NCI-H128 (cell line): ENCODE measurements at regions not wholly inside any gene's neighbourhood (a gene's known extent, or its start where the extent isn't known, plus 50 kb on each side); places are given as distances from the start of the nearest gene placed in this dataset.

ENCODE experiments used
- DNase-seq: peaks from one replicate; lab custom pipeline; 2025; ENCODE audit not compliant: unreplicated experiment; lab: John Stamatoyannopoulos, UW

DNA sequence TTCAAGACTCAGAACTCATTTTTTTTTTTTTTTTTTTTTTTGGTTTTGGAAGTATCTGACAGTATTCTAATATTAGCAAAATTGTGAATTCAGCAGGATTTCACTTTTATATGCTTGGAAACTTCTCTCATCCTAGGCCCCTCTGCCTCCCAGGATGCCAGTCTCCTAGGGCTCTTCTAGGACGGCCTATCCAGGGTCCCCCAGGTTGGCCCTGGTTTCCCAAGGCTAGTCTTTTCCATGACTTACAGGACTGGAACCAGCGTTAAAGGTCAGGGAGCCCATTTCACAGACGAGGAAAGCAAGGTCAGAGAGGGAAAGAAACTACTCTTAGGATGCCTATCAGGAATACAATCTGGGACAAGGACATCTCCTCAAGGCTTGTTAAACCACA, 412.5 kb downstream of the PTPRU start:
- DNase-seq: no peak

DNA sequence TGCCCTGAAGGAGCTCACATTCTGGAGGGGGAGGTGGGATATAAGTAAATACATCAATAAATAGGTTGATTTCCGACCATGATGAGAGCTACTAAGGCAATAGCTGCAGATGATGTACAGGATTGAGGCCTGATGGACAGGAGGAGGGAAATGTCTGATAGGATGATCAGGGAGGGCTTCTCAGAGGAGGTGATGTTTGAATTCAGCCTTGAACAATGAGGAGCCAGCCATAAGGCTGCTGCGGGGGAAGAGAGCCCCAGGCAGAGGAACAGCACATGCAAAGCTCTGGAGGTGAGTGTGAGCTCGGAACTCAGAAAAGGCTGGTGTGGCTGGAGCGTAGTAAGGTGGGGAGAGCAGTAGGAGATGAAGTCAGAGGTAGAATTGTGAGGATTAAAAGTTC, 411.7 kb downstream of the PTPRU start:
- DNase-seq: no peak

DNA sequence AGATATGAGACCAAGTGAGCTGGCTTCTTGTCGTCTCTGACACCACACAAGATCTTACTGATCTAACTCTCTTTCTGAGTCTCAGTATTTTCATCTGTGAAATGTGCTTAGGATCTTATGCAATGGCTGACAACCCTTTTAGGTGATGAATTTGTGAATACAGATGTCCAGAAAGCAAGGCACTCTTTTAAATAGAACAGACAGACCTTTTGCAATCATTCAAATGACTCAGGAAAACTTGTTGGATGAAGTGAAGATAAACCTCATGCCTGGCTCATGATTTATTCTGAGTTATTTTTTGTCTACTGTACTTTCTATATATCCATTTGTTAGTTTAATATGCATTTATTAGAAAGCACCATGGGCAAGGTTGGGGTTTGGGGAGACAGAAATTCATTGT, 411.3 kb downstream of the PTPRU start:
- DNase-seq: no peak

DNA sequence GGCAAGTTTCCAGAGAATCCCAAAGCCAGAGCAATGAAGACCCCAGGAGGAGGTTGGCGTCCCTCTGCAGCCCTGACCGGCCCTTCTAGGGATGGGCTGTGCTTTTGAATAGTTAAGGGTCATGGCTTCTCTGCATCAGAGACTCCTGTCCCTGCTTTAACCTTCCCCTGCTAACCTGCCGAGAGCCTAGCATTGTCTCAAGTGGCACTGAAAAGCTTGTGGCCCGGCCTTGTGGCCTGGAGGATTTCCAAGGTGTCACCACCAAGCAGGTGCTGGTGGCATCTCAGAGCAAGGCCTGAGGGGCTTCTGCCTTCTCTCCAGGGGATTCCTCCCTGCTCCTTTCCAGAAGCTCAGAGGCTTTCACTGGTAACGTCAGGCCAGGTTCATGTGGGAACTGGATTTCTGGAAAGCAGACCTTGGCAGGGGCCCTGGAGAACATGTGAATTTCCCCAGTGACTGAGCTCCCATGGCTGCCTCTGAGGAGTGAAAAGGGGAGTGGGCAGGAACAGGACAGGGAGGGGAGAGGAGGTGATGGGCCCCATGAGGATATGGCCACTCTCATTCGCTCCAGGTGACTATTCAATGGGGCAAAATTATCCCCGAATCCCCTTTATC, 409.9 kb downstream of the PTPRU start:
- DNase-seq: no peak

DNA sequence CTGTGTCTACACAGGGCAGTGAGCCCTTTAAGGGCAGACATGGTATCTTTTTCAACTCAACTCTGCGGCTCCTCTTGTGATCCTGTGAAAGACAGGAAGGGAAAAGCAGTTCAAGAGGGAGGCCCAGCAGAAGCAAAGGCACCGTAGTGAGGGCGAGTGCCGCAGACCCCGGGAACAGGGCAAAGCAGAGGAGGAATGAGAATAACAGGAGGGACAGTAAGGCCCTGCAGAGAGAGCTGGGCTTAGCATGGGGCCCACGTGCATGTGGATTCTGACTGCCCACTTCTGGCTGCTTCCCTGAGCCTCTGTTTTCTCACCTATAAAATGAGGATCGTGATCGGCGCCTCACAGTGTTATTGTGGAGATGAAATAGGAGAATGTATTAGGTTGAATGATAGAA, 409.3 kb downstream of the PTPRU start:
- no peak for DNase-seq

DNA sequence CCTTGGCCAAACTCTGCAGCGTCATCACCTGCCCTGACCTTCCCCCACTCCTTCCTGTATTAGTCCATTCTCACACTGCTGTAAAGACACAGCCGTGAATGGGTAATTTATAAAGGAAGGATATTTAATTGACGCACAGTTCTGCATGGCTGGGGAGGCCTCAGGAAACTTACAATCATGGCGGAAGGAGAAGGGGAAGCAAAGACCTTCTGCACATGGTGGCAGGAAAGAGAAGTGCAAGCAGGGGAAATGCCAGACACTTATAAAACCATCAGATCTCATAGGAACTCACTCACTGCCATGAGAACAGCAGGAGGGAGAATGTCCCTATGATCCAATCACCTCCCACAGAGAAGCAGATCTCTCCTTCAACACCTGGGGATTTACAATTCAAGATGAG, 408.5 kb downstream of the PTPRU start:
- no peak for DNase-seq

DNA sequence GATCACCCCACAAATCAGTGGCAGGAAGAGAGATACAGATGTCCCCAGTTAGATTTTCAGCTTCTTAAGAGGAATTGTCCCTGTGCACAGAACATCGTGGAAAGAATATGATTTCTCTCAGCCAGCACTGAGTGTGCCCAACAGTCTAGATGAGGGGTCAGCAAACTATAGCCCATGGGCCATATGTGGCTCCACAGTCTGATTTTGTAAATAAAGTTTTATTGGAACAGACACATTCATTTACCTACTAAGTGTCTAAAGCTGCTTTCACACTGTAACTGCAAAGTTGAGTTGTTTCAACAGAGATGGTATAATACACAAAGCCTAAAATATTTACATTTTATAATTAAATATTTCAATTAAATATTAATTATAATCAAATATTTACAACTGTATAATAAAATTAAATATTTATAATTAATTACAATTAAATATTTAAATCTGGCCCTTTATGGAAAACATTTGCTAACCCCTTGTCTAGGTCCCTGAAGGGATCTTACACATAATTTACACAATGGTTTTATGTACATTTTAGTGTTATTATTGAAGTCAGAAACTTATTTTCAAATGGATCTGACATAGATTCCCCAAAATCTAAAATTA, 407.6 kb downstream of the PTPRU start:
- DNase-seq: no peak

DNA sequence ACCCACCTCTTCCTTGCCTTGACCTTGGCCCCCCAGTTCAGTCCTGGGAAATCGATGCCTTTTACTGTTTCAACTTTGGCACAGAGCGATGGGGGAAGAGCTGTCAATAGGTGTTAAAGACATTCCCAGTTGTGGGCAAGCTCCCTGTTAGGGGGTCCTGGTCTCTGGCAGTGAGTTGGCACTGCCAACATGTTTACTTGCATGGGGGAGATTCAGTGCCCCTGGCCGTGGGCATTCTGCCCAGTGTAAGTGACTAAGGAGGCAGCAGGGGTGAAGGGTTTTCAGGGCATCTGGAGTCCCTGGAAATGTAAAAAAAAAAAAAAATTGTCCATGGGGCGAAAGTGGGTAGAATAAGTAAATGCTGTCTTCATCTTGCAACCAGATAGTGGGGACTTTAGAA, 407.0 kb downstream of the PTPRU start:
- DNase-seq: no peak

DNA sequence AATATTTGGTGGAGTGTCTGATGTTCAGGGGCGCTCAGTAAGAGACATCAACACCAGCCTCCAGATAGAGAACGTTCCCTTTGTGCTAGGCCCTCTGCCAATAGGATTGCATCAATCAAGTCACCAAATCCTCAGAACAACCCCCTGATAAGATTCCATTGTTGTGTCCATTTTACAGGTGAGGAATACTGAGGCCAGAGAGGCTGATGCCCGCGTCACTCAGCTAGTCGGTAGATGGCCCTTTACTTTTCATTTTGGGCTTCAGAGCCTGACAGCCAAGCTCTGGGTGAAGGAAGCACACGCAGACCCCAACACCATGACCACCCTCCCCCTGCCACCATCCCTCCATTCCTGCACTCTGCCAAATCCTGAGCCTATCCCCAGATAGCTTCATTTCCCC, 406.2 kb downstream of the PTPRU start:
- no peak for DNase-seq

DNA sequence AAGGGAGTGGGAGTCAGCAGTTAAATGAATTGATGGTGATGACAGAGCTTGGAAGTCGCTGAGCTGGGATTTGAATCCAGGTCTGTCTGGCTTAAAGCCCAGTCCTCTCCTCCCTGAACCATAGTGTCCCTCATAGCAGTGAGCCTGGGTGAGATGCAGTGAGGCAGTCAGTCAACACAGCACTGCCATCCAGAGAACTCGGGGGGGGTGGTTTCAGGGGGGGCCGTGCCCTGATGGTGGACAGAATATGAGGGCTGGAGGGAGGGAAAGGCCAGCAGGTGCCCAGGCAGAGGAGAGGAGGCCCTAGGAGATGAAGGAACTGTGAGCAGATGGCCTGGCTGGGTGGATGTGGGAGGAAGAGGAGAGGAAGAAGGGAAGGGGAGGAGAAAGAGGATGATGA, 405.6 kb downstream of the PTPRU start:
- DNase-seq: no peak

DNA sequence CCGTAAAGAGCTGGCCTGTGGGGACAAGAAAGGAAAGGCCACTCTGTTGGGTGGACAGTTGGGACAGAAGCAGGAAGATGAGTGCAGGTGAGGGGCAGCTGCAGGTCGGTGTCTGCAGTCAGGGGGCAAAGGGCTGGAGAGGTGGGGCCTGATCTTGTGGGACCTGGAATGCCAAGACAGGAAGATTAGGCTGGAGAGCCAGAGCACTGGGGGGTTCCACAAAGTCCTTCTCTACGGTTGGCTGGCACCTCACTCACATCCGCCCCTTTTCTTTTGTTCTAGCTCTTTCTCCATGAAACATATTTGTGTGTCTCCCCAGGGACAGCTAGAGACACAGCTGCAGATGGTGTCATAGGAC, 404.1 kb downstream of the PTPRU start:
- DNase-seq: no peak

DNA sequence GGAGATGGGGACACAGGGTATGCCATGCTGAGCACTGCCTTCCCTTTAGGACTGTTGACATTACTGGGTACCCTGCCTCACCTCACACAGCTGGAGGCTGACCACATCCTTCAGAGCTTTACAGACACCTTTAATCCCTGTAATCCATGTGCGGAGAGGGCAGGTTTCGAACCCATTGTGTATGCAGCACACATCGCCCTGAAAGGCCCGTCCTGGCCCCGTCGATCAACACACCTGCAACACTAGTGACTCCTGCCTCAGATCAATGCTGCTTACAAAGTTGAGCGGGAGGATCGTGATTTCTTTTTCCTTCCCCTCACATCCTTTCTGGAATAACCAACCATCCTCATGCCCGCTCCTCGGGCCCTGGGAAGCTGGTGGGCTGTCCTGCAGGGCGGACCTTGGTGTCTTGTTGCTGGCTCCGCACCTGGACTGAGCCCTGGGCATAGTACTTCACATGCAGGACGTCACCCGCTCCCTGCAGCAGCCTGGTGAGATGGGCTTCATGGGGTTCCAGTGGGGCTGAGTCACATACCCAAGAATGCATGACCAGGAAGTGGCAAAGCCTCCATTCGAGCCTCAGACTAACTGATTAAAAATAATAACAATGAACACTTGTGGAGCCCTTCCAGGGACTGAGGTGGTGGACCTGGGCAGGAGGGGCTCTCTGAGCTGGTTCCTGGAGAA, 403.6 kb downstream of the PTPRU start:
- no peak for DNase-seq

DNA sequence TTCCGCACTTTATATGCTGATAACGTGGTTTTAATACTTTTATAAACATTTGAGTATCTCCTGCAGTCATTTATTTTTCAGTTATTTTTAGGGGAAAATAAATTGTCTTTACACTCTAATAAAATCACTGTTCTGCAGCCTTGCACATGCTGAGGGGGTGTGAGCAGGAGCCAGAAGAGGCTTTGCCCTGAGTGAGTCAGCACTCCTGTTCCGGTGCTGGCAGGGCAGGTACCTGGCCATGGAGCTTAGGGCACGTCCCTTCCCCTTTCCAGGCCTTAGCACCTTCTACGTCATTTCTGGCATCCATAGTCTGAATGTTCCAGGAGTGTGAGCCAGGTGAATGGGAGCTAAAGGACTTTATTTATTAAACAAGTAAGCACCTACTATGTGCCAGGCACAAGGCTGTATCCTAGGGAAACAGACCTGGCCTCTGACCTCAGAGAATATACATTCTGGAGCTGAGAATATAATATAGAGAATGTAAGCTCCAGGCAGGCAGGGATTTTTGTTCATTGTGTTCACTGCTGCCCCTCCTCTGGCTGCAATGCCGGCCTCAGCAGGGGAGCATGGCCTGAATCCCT, 402.9 kb downstream of the PTPRU start:
- DNase-seq: no peak

DNA sequence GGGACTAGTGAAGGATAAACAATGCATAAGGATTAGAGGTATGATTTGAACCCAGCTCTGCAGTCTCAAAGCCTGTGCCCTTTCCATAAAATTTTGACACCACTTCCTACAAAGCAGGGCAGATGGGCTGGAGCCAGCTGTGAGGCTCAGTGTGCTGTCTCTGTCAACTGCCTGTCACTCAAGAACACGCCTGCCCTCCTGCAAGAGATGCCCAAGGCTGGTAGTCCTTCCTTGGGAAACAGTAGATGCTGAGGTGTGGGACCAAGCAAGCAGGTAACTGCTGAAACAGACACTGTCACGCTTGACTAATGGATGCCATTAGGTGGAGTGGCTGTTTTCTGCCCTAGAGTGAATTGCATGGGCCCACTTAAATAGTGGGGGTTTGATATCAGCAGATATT, 402.0 kb downstream of the PTPRU start:
- DNase-seq: no peak

DNA sequence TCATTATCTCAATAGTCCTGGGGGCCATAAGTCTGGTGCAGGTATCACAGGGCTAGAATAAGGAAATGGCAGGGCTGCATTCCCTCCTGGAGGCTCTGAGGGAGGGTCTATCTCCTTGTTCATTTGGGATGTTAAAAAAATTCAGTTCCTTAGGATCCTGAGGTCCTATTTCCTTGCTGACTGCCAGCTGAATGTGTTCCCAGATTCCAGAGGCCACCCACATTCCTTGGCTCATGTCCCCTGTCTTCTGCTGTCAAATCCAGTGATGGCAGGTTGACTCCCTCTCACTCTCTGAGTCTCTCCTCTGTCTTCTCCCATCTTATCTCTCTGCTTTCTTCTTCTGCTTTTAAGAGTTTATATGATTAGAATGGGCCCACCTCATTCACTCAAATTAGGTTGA, 400.6 kb downstream of the PTPRU start:
- no peak for DNase-seq

DNA sequence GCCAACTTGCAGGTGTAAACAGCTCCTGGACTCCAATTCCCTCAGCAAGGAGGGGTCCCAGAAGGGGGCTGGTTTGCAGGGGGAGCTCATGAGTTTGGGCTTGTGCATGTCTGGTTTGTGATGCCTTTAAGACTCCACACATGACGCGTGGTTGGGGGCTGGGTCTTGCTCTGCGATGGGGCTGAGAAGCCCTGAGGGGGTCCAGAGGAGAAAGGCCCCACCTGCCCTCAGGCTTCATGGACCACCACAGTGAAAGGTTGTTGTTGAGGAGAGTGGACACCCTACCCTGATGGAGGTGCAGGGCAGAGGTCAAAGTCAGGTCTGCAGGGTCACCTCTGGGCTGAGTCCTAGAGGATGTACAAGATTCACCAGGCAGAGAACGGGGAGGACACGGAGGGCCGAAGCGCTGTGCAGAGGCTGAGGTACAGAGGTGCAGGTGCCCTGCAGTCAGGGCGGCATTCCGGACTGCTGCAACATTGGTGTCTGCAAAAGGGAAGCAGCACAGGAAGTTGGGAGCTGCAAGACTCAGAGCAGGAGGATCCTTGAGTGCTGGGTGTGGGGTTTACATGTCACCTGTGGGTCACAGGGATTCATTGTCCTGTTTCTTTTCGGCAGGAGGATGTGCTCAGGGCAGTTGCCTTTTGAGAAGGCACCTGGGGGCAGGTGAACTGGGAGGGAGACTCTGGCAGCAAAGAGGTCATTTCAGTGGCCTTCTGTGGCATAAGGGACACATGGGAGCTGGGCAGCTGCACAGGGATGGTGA, 399.4 kb downstream of the PTPRU start:
- no peak for DNase-seq

DNA sequence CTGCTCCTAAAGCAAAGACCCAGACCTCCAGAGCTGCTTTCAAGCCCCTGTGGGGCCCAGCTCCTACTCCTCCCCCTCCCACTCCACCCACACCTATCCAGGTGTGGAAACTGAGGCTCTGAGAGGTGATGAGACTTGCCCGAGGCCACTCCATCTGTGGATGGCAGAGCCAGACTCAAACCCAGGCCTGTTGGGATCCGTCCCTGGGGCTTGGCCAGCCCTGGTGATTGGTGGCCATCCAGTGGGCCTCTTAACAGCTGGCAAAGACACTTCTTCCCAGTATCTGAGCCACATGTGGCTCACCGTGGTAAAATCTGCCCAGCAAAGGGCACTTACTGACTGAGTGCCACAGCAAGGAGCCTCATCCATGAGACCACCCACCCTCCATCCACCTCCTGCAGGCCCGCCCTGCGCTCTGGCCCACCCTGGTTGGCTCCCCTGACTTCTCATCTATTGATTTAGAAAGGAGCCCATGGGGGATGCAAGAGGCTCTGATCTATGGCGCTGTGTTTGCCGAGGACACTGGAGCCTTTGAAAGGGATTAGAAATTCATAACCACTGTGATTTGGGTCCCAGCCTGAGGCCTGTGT, 398.5 kb downstream of the PTPRU start:
- DNase-seq: no peak

DNA sequence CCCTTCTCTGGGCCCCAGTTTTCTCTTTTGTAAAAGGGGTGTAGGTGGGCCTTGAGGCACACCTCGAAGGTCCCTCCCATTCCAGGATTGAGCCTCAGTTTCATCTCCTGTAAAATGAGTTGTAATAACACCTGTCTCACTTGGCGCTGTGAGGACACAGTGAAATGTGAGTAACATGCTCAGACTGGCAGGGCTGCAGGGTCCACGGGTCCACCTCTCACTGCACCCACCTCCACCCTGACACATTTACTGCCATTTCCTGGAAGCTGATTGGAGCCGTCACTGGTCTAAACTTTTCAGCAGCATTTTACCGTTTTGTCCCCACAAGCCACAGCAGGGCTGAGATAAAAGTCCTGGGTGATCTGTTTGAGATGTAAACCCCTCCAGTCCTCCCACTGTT, 398.0 kb downstream of the PTPRU start:
- DNase-seq: no peak

DNA sequence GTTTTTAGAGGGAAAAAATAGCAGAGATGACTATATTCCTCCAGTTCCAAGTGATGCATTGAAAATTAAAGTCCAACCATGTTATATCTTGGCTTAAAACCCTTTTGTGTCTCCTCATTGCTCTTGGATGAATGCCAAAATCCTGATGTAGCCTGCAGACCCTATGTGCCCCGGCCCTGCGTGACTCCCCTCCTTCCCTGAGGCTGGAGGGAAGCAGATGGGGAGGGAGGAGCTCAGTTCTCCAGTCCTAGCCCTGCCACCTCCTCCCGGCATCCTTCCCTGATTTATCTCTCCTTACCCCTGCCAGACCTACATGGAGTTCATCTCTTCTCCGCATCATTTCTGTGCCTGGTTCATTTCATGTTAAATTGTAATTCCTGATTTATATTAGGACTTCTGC, 397.4 kb downstream of the PTPRU start:
- DNase-seq: no peak

DNA sequence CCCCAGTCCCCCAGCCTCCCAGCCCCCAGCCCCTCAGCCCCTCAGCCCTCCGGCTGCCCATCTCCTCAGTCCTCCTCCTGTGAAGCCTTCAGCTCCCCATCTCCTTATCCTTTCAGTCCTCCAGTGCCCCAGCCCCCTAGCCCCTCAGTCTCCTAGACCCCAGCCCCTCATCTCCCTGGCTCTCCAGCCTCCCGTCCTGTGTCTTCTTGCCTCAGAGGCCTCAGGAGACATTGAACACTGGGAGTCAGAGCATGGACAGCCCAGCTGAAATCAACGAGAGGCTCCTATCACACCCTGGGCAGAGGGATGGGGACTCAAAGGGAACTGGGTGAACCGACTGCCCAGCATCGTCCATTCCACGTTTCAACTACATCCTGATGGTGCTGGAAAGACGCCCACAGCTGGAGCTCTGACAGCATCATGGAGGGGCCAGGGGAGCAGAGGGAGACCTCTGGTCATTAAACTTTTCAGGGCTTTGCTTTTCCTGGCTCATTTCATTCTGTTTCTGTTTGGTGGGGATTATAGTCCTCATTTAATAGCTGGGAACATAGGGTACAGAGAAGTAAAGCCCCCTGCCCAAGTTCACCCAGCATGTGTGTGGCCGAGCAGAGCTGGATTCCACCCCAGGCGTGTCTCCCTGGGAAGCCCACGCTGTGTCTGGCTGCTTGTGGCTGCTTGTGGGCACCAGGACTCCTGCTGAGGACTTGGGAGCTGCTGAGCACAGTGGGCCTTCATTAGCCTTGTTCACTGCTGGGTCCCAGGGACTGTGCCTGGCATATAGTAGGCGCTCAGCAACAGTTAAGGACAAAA, 396.7 kb downstream of the PTPRU start:
- DNase-seq: no peak
